HL-60 (cell line): ENCODE measurements at regions not wholly inside any gene's neighbourhood (a gene's known extent, or its start where the extent isn't known, plus 50 kb on each side); places are given as distances from the start of the nearest gene placed in this dataset.

Experiments
- DNase-seq, 2 experiments: peaks; one replicate each; pipeline ENCODE4 v3.0.0-alpha.2; 2010 to 2020; ENCODE audit warnings: low read depth in 1 of 2, low spot score in 1 of 2
- H3K27ac ChIP-seq: fragments of 250-450 bp; sonication (Bioruptor Pico); replicated peaks from 2 replicates; pipeline ENCODE4 v1.5.1; 2020; ENCODE audit warnings: mild to moderate bottlenecking, moderate library complexity
- H3K27me3 ChIP-seq: fragments of 250-450 bp; sonication (Bioruptor Pico); 2 replicates; pipeline ENCODE4 v1.5.1; 2021; ENCODE audit warnings: mild to moderate bottlenecking, moderate library complexity; ENCODE audit not compliant: insufficient read depth, poor library complexity, severe bottlenecking
- H3K4me3 ChIP-seq: replicated peaks from 2 replicates; pipeline ENCODE4 v1.5.1; 2011; ENCODE audit warnings: mild to moderate bottlenecking, control low read depth, low read length; ENCODE audit not compliant: insufficient read depth
- GABPA ChIP-seq: IDR thresholded peaks from 2 replicates; pipeline ENCODE4 v1.6.1; 2012; ENCODE audit warnings: low read depth
- POLR2AphosphoS5 ChIP-seq: IDR thresholded peaks from 2 replicates; pipeline ENCODE4 v1.6.1; 2012; ENCODE audit warnings: low read depth
- REST ChIP-seq: IDR thresholded peaks from 2 replicates; pipeline ENCODE4 v1.6.1; 2012; ENCODE audit warnings: low read depth; ENCODE audit not compliant: insufficient replicate concordance
- SPI1 ChIP-seq: IDR thresholded peaks from 2 replicates; pipeline ENCODE4 v1.6.1; 2012; ENCODE audit warnings: low read depth, mild to moderate bottlenecking, borderline replicate concordance
- TF ChIP-seq, protein P1 (sequence below): IDR thresholded peaks from one replicate; pipeline ENCODE4 v1.5.1; 2011; ENCODE audit warnings: low read length, control low read depth, inconsistent platforms; ENCODE audit not compliant: insufficient read depth

DNA sequence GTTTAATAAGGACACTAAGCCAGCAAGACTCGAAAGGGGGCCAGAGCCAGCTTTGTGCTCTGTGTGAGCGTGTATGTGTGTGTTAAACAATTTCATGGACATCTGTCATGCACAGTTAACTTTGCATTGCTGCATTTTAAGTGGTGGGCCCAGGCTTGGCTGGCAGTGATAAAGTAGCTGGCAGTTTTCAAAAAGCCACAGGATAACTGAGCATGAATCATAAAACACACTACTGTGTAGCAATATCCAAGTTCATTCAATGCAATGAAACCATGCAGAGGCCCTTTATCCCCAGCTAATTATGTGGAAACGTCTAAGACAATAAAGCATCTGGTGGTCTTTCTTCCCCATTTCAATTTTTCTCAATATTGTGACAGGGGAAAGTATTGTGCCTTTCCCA, 132.9 kb downstream of the NKX6-1 start:
- H3K27me3 ChIP-seq, result no peaks in the 10 kb centered on the region
- H3K4me3 ChIP-seq, result no peak overlapping the region
- TF ChIP-seq REST, result no peak
- TF ChIP-seq GABPA, result no peak
- TF ChIP-seq, protein P1, sequence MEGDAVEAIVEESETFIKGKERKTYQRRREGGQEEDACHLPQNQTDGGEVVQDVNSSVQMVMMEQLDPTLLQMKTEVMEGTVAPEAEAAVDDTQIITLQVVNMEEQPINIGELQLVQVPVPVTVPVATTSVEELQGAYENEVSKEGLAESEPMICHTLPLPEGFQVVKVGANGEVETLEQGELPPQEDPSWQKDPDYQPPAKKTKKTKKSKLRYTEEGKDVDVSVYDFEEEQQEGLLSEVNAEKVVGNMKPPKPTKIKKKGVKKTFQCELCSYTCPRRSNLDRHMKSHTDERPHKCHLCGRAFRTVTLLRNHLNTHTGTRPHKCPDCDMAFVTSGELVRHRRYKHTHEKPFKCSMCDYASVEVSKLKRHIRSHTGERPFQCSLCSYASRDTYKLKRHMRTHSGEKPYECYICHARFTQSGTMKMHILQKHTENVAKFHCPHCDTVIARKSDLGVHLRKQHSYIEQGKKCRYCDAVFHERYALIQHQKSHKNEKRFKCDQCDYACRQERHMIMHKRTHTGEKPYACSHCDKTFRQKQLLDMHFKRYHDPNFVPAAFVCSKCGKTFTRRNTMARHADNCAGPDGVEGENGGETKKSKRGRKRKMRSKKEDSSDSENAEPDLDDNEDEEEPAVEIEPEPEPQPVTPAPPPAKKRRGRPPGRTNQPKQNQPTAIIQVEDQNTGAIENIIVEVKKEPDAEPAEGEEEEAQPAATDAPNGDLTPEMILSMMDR, result no peak
- no peak for DNase-seq
- no peak overlapping the region for H3K27ac ChIP-seq

- no peak for DNase-seq
- H3K27me3 ChIP-seq, result no peaks in the 10 kb centered on the region
- no peak overlapping the region for H3K27ac ChIP-seq
- H3K4me3 ChIP-seq, result no peak overlapping the region
- TF ChIP-seq REST, result no peak
- no peak for TF ChIP-seq POLR2AphosphoS5
- no peak for TF ChIP-seq SPI1
These were observed 136.0 kb downstream of the NKX6-1 start for GRCh38 chr4:84362896-84363655.

DNA sequence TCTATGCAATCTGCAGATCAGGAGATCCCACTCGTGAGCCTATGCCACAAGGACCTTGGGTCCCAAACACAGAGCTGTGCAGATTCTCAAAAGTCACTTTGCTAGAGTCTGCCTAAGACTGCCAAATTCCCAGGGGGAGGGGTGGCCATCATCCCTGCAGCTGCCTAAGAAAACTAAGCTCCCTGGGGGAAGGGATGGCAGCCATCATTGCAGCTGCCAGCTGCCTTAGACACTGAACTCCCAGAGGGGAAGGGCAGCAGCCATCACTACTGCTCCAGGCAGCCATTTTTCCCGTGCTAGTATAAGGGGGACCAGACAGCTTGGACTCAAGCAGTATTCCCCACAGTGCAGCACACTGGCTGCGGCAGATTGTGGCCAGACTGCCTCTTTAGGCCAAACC, 156.9 kb downstream of the NKX6-1 start:
- DNase-seq, result no peak
- TF ChIP-seq GABPA, result no peak
- no peak for TF ChIP-seq REST
- no peak for TF ChIP-seq POLR2AphosphoS5
- TF ChIP-seq, protein P1, result no peak
- no peak for TF ChIP-seq SPI1
- no peaks in the 10 kb centered on the region for H3K27me3 ChIP-seq
- H3K27ac ChIP-seq, result no peak overlapping the region
- H3K4me3 ChIP-seq, result no peak overlapping the region
